ENCODE measurements at regions not wholly inside any gene's neighbourhood (a gene's known extent, or its start where the extent isn't known, plus 50 kb on each side); places are given as distances from the start of the nearest gene placed in this dataset.
A peak's percentile ranks its signal among the peaks of the same experiment; 100 is the strongest.

DNA sequence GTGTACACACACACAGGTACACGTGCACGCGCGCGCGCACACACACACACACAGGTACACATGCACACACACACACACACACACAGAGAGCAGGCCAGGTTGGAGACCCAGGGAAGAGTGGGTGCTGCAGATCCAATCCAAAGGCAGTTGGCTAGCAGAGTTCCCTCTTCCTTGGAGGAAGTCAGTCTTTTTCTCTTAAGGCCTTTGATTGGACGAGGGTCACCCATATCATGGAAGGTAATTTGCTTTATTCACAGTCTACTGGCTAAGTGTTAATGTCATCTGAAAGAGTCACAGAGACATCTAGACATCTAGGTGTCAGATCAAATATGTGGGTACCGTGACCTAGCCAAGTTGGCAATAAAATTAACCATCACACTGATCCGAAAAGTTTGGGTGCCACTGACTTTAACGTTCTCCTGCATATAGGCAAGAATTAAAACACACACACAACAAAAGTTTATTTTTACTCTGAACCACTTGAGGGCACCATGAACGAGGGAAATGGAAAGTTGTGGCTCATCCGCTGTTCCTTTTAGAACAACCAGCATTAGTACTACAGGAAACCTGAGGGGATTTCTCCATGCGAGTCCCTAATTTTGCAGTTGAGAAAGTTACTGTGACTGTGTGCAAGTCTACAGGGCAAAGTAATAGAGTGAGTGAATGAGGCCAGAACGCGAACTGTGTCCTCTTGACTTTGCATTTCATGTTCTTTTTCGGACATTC is 66.0 kb upstream of the STOX2 start:
- TF ChIP-seq, protein P1, sequence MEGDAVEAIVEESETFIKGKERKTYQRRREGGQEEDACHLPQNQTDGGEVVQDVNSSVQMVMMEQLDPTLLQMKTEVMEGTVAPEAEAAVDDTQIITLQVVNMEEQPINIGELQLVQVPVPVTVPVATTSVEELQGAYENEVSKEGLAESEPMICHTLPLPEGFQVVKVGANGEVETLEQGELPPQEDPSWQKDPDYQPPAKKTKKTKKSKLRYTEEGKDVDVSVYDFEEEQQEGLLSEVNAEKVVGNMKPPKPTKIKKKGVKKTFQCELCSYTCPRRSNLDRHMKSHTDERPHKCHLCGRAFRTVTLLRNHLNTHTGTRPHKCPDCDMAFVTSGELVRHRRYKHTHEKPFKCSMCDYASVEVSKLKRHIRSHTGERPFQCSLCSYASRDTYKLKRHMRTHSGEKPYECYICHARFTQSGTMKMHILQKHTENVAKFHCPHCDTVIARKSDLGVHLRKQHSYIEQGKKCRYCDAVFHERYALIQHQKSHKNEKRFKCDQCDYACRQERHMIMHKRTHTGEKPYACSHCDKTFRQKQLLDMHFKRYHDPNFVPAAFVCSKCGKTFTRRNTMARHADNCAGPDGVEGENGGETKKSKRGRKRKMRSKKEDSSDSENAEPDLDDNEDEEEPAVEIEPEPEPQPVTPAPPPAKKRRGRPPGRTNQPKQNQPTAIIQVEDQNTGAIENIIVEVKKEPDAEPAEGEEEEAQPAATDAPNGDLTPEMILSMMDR (conservative IDR thresholded peaks at IDR 0.05; ENCODE audit: low read length): peak; percentile 44
- TF ChIP-seq EZH2phosphoT487 (IDR thresholded peaks at IDR 0.05; ENCODE audit: borderline replicate concordance): no peak

Measured in Loucy (cell line).